AG04449 (cell line): ENCODE measurements at regions not wholly inside any gene's neighbourhood (a gene's known extent, or its start where the extent isn't known, plus 50 kb on each side); places are given as distances from the start of the nearest gene placed in this dataset.

ENCODE experiments used
- CTCF ChIA-PET: fragments of 350-600 bp; formaldehyde crosslinking; extraction: SDS; loops from one replicate; lab custom pipeline; 2021; ENCODE audit warnings: antibody characterized with exemption; lab: Yijun Ruan, JAX
- POLR2A ChIA-PET: fragments of 400-600, 350-600 bp; formaldehyde crosslinking; extraction: SDS; loops from one replicate; lab custom pipeline; 2020; ENCODE audit warnings: antibody characterized with exemption, inconsistent platforms; lab: Yijun Ruan, JAX
- DNase-seq: peaks from one replicate; pipeline ENCODE4 v3.0.0-alpha.2; 2010; ENCODE audit warnings: low read depth, low spot score
- H3K4me3 ChIP-seq: 2 replicates; pipeline ENCODE4 v1.5.1; 2011; ENCODE audit warnings: low read depth, mild to moderate bottlenecking, control low read depth, low read length
- TF ChIP-seq, protein P1 (sequence below): IDR thresholded peaks from one replicate; pipeline ENCODE4 v1.5.1; 2011; ENCODE audit warnings: mild to moderate bottlenecking, moderate library complexity, low read length, control low read depth, inconsistent platforms; ENCODE audit not compliant: insufficient read depth; ENCODE audit errors: missing control alignments

DNA sequence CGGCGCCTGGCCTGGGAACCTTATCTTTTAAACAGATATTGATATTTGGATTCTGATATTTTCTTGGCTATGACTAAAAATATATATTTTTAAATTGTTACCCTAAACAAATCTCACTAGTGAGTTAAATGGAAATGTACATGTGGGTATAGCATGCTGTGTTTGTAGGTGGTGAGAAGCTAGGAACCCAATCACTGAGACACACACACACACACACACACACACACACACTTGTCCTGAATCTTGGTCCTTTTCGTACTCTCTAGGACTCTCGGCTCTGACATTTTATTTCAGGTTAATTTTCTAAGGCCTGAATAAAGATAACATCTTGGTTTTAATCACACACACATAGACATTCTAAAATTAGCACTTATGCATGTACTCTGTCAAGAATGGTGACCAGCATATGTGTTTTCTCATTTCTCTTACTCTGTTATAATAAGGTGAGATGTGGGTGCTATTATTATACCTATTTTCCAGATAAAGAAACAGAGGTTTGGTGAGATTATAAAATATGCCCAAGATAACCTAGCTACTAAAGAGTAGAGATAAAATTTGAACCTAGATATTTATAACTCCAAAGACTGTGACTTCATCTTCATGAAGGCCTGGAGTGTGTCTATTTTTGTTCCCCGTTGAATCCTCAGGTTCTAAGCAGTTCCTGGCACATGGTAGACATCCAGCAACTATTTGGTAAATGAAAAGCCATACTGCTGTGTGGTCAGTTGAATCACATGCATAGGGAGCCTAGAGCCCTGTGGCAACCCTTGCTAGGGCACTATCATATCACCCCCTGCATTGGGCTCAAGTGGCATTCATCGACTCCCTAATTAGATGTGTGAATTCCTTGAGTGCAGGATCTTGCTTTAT, 85.0 kb upstream of the RAB3GAP2 start:
- TF ChIP-seq, protein P1, sequence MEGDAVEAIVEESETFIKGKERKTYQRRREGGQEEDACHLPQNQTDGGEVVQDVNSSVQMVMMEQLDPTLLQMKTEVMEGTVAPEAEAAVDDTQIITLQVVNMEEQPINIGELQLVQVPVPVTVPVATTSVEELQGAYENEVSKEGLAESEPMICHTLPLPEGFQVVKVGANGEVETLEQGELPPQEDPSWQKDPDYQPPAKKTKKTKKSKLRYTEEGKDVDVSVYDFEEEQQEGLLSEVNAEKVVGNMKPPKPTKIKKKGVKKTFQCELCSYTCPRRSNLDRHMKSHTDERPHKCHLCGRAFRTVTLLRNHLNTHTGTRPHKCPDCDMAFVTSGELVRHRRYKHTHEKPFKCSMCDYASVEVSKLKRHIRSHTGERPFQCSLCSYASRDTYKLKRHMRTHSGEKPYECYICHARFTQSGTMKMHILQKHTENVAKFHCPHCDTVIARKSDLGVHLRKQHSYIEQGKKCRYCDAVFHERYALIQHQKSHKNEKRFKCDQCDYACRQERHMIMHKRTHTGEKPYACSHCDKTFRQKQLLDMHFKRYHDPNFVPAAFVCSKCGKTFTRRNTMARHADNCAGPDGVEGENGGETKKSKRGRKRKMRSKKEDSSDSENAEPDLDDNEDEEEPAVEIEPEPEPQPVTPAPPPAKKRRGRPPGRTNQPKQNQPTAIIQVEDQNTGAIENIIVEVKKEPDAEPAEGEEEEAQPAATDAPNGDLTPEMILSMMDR, result no peak
- CTCF ChIA-PET, result interaction anchor here (1.1 kb wide), 1 partner anchor 11 kb away, joined by 3 read pairs; no protein-coding TSS in a partner anchor
- DNase-seq, result no peak
- H3K4me3 ChIP-seq, result no peak overlapping the region
- POLR2A ChIA-PET, result no interaction called here

DNA sequence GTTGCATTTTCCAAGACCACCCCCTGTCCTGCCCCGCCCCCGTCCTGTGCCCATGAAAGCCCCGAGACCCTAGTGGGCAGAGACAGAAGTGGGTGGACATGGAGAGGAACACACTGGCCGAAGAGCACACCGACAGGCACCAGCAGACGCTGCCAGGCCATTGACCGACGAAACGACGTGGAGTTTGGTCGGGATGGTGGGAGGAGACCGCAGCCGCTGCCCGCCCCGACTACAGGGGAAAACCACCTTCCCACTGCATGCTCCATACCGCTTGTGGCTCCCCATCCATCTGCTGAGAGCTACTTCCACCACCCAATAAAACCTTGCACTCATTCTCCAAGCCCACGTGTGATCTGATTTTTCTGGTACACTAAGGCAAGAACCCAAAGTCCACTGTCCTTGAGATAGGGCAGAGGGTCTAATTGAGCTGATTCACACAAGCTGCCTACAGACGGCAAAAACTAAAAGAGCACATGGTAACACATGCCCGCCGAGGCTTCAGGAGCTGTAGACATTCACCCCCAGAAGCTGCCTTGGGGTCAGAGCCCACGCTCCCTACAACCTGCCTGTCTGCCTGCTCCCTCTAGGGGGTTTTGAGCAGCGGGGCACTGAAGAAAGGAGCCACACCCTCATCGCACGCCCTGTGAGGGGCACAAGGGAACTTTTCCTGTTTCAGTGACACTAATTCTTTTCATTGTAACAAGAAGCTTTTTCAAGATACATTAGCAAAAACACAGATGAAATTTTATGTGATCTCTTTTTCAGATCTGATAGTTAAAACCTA, 81.2 kb upstream of the RAB3GAP2 start:
- ChIA-PET CTCF (no interaction called here), POLR2A (no interaction called here)
- DNase-seq, result no peak
- TF ChIP-seq, protein P1, result no peak
- H3K4me3 ChIP-seq, result no peak overlapping the region

DNA sequence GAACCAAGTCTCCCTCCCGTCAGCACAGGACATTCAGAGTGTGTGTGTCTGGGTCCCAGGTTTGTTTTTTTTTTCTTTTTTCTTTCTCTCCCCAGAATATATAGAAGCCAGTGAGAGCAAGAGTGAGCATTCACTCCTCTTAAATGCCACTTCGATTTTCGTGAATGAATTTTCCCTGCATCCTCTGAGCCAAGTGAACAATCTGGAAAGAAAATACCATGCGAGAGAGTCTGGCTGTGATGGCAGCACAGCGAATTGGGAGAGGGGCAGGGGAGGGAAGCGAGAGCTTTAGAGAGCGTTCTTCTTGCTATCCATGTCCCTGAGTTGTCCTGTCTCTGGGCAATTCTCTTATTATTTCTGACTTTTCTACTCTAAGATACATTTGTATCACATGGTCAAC, 76.0 kb upstream of the RAB3GAP2 start:
- H3K4me3 ChIP-seq, result no peak overlapping the region
- DNase-seq, result no peak
- POLR2A ChIA-PET, result no interaction called here
- TF ChIP-seq, protein P1, result no peak
- CTCF ChIA-PET, result no interaction called here

DNA sequence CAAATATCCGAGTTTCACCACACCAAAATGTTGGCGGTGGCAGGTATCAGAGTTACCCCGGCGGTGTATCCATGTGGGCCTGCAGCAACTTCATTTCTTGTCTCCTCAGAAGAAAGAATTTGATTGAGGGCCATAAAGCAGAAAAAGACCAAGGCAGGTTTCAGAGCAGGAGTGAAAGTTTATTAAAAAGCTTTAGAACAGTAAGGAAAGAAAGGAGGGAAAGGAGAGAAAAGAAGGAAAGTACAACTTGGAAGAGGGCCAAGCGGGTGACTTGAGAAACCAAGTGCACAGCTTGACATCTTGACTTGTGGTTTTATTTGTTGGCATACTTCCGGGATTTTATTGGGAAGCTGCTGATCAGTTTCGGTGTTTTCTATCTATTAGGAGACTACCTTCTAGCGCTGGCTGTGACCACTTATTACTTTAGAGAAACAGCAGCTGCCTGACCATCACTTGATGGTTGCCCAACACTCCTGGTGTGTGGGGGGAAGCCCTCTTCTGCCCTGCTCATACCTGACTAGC, 75.5 kb upstream of the RAB3GAP2 start:
- no peak overlapping the region for H3K4me3 ChIP-seq
- TF ChIP-seq, protein P1, result no peak
- no peak for DNase-seq
- ChIA-PET CTCF (interaction anchor here (1.5 kb wide), 1 partner anchor 9 kb away, joined by 3 read pairs; no protein-coding TSS in a partner anchor), POLR2A (no interaction called here)

DNA sequence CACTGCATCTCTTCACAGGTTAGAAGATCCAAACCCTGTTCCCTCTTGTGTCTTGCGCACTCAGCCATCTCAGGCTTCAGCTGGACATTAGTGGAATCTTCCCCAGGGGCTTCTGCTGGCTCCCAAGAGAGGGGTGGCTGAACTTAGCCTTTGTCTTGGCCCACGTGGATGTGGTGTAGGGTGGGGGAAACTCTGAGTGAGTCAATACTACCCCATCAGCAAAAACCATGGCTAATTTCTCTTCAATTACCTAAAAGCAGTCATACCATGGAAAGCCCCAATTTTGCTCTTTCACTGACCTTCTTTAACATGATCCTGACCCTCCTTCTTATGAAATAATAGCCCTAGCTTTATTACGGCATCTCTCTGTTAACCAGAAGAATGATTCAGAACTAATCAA, 72.5 kb upstream of the RAB3GAP2 start:
- H3K4me3 ChIP-seq, result no peak overlapping the region
- POLR2A ChIA-PET, result no interaction called here
- DNase-seq, result no peak
- TF ChIP-seq, protein P1, result no peak
- CTCF ChIA-PET, result no interaction called here

DNA sequence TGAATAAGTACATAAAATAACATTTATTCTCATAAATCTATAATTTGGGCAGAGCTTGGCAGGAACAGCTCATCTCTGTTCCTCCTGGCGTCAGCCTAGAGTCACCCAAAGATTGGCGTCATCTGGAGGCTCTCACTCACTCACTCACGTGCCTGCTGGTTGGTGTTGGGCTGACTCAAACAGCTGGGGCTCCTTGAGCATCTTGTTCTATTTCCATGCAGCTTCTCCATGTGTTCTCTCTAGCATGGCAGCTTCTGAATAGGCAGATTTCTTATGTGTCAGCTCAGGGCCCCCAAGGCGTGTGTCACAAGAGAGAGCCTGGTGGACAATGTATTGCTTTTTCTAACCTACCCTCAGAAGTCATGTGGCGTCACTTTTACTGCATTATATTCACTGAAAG, 70.6 kb upstream of the RAB3GAP2 start:
- no peak overlapping the region for H3K4me3 ChIP-seq
- POLR2A ChIA-PET, result no interaction called here
- TF ChIP-seq, protein P1, result no peak
- no peak for DNase-seq
- CTCF ChIA-PET, result interaction anchor here (1.2 kb wide), 1 partner anchor 9 kb away, joined by 3 read pairs; no protein-coding TSS in a partner anchor
